HG02571 (cell line): ENCODE measurements at regions not wholly inside any gene's neighbourhood (a gene's known extent, or its start where the extent isn't known, plus 50 kb on each side); places are given as distances from the start of the nearest gene placed in this dataset.

Source experiments
- ATAC-seq: cut with Tn5 transposase; IDR thresholded peaks from one replicate; pipeline ENCODE4 v1.9.1; 2021; ENCODE audit warnings: mild to moderate bottlenecking, moderate library complexity; ENCODE audit not compliant: unreplicated experiment

GRCh38 chr11:111148953-111149352, 96.6 kb upstream of the POU2AF2 start:
- no peak for ATAC-seq

DNA sequence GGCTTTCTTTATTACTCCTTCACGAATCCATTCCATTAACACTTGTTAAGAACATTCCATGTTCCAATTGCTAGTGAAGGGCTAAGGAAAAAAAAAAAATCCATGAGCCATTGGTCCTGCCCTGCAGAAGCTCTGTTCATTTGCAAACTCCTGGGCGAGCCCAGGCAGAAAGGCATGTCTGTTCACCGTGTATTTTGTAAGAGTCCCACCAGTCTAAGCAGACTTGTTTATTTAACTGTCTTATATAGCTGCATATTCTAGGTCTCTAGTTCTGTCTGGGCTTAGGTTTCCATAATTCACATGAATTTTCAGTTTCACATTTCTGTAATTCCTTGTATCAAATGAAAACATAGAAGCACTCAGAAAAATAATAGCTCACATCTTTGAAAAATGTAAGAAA, 97.4 kb upstream of the POU2AF2 start:
- no peak for ATAC-seq

GRCh38 chr11:111137846-111138245, 107.7 kb upstream of the POU2AF2 start:
- ATAC-seq = no peak

- ATAC-seq = no peak
These were observed 109.6 kb upstream of the POU2AF2 start for GRCh38 chr11:111135778-111136570.

- no peak for ATAC-seq
These were observed 110.4 kb upstream of the POU2AF2 start for GRCh38 chr11:111135101-111135500.

GRCh38 chr11:111128076-111128870, 117.3 kb upstream of the POU2AF2 start:
- ATAC-seq = no peak

- no peak for ATAC-seq
These were observed 120.8 kb upstream of the POU2AF2 start for GRCh38 chr11:111124724-111125123.

DNA sequence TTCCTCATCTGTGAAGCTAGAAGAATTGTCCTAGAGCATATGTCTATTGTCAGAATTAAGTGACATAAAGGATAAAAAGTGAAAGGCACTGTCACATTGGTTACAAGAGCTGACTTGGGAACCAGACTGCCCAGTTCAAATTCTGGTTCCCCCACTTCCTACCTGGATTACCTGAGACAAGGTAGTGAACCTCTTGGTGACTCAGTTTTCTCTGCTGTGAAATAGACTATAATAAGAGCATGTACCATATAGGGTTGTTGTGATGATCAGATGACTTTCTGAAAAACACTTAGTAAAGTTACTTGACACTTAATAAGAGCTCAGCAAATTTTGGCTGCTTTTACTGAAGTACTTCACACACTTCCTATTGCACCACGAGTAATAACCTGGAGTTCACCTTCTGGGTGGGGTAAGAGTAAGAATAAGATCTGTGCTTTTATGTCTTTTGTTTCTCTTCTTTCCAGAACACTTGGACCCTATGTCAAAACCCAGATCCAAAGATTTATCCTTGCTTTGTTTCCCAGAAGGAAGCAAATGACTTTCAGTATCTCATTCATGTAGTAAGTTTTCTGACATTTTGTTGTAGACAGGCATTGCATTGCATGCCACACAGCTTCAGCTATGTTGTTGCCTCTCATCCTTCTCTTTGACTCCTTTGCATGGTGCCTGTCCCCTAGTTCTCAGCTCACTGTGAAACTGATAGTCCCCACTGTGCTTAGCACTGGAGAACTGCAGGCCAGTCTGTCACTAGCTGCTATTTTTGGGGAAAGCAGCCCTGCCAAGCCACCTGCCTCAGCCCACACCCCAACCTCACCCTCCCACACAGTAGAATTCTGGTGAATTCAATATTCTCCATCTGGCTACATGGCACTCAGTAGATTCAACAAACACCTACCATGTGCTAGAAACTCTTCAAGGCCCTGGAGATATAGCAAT, 121.8 kb upstream of the POU2AF2 start:
- ATAC-seq = peak; percentile 76

GRCh38 chr11:111120696-111121302, 124.7 kb upstream of the POU2AF2 start:
- ATAC-seq = no peak

DNA sequence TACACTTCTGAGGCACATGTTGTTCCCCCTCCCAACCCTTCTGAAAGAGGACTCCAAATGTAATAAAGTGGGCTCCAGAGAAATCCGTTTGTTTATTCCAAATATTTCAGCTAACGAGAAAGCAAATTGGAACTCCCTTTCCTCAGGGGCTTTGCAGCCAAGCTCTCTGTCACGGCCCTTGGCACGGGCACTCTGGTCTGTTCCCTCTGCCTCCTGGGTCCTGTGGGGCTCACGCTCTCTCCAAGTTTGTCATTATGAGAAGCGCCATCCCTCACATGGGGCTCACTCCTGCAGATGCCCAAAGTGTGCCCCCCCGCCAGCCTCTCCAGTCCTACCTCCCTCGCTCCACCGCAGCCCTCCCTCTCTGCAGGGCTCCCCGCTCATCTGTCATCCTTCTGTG, 125.4 kb upstream of the POU2AF2 start:
- ATAC-seq = no peak

DNA sequence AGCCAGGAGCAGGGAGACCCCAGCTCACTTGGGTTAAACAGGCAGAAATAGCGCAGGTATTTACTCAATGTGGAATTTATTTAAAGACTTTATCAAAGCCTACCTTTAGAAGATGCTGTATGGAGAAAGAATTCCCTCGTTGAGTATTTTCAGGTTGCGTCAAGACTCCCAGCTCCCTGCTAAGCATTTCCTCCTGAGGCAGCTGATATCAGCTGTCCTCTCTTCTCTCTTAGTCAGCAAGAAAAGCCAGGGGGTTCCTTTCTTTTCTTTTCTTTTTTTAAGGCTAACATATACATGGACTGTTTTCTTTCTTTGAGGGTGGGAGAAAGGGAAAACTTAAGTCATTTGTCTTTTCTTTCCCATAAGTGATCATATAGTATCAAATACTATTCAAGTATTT, 125.8 kb upstream of the POU2AF2 start:
- no peak for ATAC-seq

GRCh38 chr11:111115890-111116289, 129.6 kb upstream of the POU2AF2 start:
- no peak for ATAC-seq

- ATAC-seq = no peak
These were observed 131.4 kb upstream of the POU2AF2 start for GRCh38 chr11:111114091-111114490.

GRCh38 chr11:111112614-111113013, 132.9 kb upstream of the POU2AF2 start:
- no peak for ATAC-seq

DNA sequence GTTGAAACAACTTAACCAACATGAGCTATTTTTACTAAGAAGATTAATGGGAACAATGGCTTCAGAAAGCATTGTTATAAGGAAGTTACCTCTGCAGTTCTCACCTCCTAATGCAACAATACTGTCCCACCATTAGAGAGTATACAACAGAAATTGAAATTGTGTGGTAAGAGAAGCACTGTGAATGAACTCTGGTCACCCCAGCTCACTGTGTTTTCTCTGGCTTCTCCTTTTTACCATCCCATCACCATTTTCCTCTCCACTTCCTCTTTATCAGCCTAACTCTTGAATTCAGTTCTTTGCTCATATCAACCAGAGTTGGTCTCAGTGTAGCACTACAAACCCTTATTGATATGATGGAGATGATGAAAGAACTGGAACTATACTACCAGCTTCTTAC, 138.0 kb upstream of the POU2AF2 start:
- no peak for ATAC-seq

DNA sequence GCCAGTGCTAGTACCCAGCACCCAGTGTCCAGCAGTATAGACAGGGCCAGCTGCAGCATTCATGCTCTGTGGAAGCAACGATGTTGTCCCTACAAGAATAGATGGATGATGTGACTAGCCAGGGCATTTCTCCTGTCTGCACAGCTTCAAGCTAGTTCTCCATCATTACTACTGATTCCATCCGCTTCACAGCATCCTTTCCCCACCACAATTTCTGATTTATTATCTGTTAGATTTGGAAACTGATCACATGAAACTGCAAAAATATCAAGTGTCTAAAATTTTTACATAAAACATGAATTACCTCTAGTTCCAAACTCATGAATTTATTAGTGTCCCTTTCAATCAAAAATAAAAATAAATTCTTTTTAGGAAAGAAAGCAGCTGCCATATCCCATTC, 138.9 kb upstream of the POU2AF2 start:
- no peak for ATAC-seq

GRCh38 chr11:111105566-111105965, 140.0 kb upstream of the POU2AF2 start:
- no peak for ATAC-seq

DNA sequence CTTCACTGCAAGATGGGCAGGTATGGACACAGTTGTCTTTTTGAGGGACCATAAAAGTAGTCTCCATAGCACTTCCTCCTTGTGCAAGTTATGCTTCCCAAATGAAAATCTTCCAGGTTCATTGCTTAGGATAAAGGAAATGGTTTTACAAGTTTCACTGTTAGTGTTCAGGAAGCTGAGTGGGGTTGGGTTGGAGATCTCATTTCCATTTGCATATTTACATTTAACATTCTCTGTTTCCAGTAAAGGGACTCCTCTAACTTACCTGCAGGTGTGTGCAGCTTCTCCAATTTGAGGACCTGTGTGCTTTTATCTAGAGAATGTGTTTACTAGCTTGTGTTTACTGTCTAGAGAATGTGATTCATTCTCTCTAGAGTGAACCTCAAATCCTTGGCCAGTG, 141.3 kb upstream of the POU2AF2 start:
- ATAC-seq = no peak

DNA sequence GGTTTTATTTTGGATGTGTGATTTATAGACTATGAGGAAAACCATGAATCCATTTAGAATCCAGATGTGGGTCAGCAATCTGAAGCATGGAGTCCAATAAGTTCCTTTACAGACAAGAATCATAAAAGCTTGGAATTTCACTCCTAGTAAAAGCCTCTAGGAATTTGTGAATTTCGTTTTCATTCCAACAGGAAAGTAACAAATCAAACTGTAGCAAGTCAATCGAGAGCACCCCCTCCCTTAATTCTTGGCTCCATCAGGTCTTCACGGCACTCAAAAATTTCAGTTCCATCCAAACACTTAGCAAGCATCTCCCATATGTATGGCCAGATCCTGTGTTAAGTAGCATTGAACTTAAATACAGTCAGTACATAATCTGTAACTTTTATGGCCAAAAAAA, 143.6 kb upstream of the POU2AF2 start:
- no peak for ATAC-seq

GRCh38 chr11:111099028-111099713, 146.4 kb upstream of the POU2AF2 start:
- no peak for ATAC-seq
